HG03558 (cell line): ENCODE measurements at regions not wholly inside any gene's neighbourhood (a gene's known extent, or its start where the extent isn't known, plus 50 kb on each side); places are given as distances from the start of the nearest gene placed in this dataset.
A peak's percentile ranks its signal among the peaks of the same experiment; 100 is the strongest.

Experiments used
- ATAC-seq: cut with Tn5 transposase; IDR thresholded peaks from one replicate; pipeline ENCODE4 v1.9.1; 2021; ENCODE audit warnings: moderate number of reproducible peaks; ENCODE audit not compliant: unreplicated experiment; ENCODE audit errors: extremely low read depth

- no peak for ATAC-seq
Observed at GRCh38 chrX:51954592-51954991, 61.2 kb downstream of the MAGED1 start.

DNA sequence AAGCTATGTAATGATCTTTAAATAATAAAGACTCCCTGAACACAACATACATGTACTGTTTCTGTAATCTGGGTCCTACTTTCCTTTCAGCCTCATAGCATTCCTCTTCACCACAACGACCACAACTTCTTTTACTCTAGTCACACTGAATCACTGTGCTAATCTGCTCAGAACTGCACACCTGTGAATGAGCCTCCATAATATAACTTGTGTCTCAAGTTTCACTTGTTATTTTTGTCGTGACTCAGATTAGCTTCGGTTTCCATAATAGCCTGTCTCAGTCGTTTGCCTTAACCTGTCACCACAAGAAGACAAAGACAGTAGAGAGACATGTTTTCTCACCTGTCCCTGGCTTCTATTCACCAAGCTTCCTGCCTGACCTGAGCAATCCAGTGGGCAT, 61.8 kb downstream of the MAGED1 start:
- peak; percentile 85 for ATAC-seq

DNA sequence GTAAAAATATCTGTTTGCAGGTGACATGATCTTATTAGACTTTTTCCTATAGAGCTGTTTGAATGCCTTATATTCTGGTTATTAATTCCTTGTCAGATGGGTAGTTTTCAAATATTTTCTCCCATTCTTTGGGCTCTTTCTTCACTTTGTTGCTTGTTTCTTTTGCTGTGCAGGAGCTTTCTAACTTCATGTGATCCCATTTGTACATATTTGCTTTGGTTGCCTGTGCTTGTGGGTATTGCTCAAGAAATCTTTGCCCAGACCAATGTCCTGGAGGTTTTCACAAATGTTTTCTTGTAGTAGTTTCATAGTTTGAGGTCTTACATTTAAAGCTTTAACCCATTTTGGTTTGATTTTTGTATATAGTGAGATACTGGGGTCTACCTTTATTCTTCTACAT, 63.0 kb downstream of the MAGED1 start:
- ATAC-seq = no peak

GRCh38 chrX:51975360-51975759, 81.9 kb downstream of the MAGED1 start:
- ATAC-seq = no peak

DNA sequence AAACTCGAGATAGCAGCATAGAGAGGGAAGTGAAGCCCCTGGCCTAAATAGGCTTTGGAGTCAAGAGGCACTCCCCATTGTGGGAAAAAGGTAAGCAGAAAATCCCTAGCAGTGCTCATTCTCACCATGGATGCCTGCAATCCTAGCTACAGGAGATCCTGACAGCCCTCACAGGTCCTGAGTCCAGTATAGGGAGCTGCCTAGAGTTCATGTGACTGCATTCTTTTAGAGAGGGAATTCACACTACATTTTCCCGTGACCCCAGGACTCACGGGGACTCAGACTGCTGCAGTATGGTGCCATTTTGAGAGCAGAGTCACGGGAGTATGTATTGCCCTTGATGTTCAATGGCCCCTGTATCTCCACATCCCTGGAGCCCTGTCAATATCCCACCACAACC, 82.4 kb downstream of the MAGED1 start:
- ATAC-seq = no peak

DNA sequence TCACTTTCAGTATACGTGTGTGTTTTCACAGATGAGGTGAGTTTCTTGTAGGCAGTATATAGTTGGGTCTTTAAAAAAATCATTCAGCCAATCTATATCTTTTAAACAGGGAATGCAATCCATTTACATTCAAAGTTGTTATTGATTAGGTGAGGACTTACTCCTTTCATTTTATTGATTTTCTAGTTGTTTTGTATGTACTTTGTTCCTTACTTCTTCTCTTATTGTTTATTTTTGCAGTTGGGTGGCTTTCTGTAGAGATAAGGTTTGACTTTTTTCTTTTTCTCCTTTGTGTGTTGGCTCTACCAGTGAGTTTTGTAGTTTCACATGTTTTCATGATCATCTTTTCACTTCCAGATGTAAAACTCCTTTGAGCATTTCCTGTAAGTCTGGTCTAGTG, 83.1 kb downstream of the MAGED1 start:
- ATAC-seq = no peak
